Chondrocyte (in vitro differentiated cells): ENCODE measurements at regions not wholly inside any gene's neighbourhood (a gene's known extent, or its start where the extent isn't known, plus 50 kb on each side); places are given as distances from the start of the nearest gene placed in this dataset.

Experiments used
- DNase-seq: peaks from one replicate; pipeline ENCODE4 v3.0.0; 2021; ENCODE audit warnings: mixed read lengths, low spot score
- H3K27ac Mint-ChIP-seq: one replicate; pipeline ENCODE4 v1.8.0; 2021; ENCODE audit warnings: mild to moderate bottlenecking, moderate library complexity, mixed read lengths; ENCODE audit not compliant: unreplicated experiment
- H3K27me3 Mint-ChIP-seq: 2 replicates; pipeline ENCODE4 v1.8.0; 2021; ENCODE audit warnings: low read depth, mixed read lengths
- H3K36me3 Mint-ChIP-seq: 2 replicates; pipeline ENCODE4 v1.8.0; 2021; ENCODE audit warnings: low read depth, mixed read lengths
- H3K4me1 Mint-ChIP-seq: 2 replicates; pipeline ENCODE4 v1.8.0; 2021; ENCODE audit warnings: low read depth, mild to moderate bottlenecking, mixed read lengths
- H3K4me3 Mint-ChIP-seq: one replicate; pipeline ENCODE4 v1.8.0; 2021; ENCODE audit warnings: mild to moderate bottlenecking, moderate library complexity, mixed read lengths; ENCODE audit not compliant: unreplicated experiment
- H3K9me3 Mint-ChIP-seq: 2 replicates; pipeline ENCODE4 v1.8.0; 2021; ENCODE audit warnings: low read depth, mixed read lengths
- CTCF ChIP-seq: fragments of 200-600 bp; sonication (generic); IDR thresholded peaks from 2 replicates; pipeline ENCODE4 v1.5.0; 2021; ENCODE audit warnings: antibody characterized with exemption, mild to moderate bottlenecking, moderate library complexity

- Mint-ChIP-seq H3K9me3 (peaks cover 3% of the 10 kb centered on the region), H3K27ac (no peak overlapping the region), H3K4me1 (no peaks in the 10 kb centered on the region), H3K4me3 (no peak overlapping the region), H3K27me3 (peaks cover 37% of the 10 kb centered on the region), H3K36me3 (peaks cover 4% of the 10 kb centered on the region)
- no peak for DNase-seq
- no peak for TF ChIP-seq CTCF
These were observed 78.4 kb upstream of the ANO1 start for GRCh38 chr11:69999721-70000120.

- H3K4me3 Mint-ChIP-seq, result no peak overlapping the region
- DNase-seq, result no peak
- H3K4me1 Mint-ChIP-seq, result peaks cover 2% of the 10 kb centered on the region
- no peak for TF ChIP-seq CTCF
- peaks cover 1% of the 10 kb centered on the region for H3K36me3 Mint-ChIP-seq
- no peak overlapping the region for H3K27ac Mint-ChIP-seq
- H3K9me3 Mint-ChIP-seq, result no peaks in the 10 kb centered on the region
- peaks cover 37% of the 10 kb centered on the region for H3K27me3 Mint-ChIP-seq
These were observed 77.9 kb upstream of the ANO1 start for GRCh38 chr11:70000228-70000627.

GRCh38 chr11:70001246-70001645, 76.9 kb upstream of the ANO1 start:
- Mint-ChIP-seq H3K9me3 (no peaks in the 10 kb centered on the region), H3K36me3 (peaks cover 1% of the 10 kb centered on the region), H3K4me3 (no peak overlapping the region), H3K27ac (no peak overlapping the region), H3K27me3 (peaks cover 37% of the 10 kb centered on the region), H3K4me1 (peaks cover 12% of the 10 kb centered on the region)
- DNase-seq, result no peak
- no peak for TF ChIP-seq CTCF

DNA sequence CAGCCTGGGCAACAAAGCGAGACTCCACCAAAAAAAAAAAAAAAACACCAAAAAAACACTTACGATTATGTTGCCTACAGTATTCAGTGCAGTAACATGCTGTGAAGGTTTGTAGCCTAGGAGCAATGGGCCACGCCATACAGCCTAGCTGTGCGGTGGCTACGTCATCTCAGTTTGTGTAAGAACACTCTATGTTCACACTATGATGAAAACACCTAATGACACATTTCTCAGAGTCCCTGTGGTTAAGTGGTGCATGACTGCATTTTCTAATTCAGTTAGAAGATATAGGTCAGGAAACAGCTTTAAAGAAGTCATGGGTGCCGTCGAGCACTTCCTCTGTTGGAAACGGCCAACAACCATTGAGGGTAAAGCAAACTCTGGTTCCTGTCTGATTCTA, 75.7 kb upstream of the ANO1 start:
- no peak for TF ChIP-seq CTCF
- Mint-ChIP-seq H3K36me3 (peaks cover 1% of the 10 kb centered on the region), H3K27me3 (peaks cover 34% of the 10 kb centered on the region), H3K9me3 (no peaks in the 10 kb centered on the region), H3K27ac (no peak overlapping the region), H3K4me1 (peaks cover 15% of the 10 kb centered on the region), H3K4me3 (no peak overlapping the region)
- DNase-seq, result no peak

GRCh38 chr11:70005107-70005818, 72.9 kb upstream of the ANO1 start:
- Mint-ChIP-seq H3K27me3 (peaks cover 18% of the 10 kb centered on the region), H3K4me3 (no peak overlapping the region), H3K9me3 (peaks cover 3% of the 10 kb centered on the region), H3K36me3 (peaks cover 1% of the 10 kb centered on the region), H3K4me1 (peaks cover 15% of the 10 kb centered on the region), H3K27ac (no peak overlapping the region)
- TF ChIP-seq CTCF, result no peak
- DNase-seq, result no peak
